Fibroblast of pulmonary artery (primary cell): ENCODE measurements at regions not wholly inside any gene's neighbourhood (a gene's known extent, or its start where the extent isn't known, plus 50 kb on each side); places are given as distances from the start of the nearest gene placed in this dataset.
A peak's percentile ranks its signal among the peaks of the same experiment; 100 is the strongest.
"Not testable (repeated sequence)": the region's sequence is repeated elsewhere in the genome, so short reads cannot be mapped to it uniquely, and the experiment has no call there.

Experiments
- DNase-seq: peaks from one replicate; pipeline ENCODE4 v3.0.0-alpha.2; 2010; ENCODE audit warnings: low read depth
- H3K4me3 ChIP-seq: replicated peaks from 2 replicates; pipeline ENCODE4 v1.5.1; 2011; ENCODE audit warnings: low read depth, mild to moderate bottlenecking, control low read depth, low read length, moderate library complexity
- TF ChIP-seq, protein P1 (sequence below): IDR thresholded peaks from 2 replicates; pipeline ENCODE4 v1.5.1; 2011; ENCODE audit warnings: mild to moderate bottlenecking, control low read depth, low read length, inconsistent platforms; ENCODE audit errors: missing control alignments

DNA sequence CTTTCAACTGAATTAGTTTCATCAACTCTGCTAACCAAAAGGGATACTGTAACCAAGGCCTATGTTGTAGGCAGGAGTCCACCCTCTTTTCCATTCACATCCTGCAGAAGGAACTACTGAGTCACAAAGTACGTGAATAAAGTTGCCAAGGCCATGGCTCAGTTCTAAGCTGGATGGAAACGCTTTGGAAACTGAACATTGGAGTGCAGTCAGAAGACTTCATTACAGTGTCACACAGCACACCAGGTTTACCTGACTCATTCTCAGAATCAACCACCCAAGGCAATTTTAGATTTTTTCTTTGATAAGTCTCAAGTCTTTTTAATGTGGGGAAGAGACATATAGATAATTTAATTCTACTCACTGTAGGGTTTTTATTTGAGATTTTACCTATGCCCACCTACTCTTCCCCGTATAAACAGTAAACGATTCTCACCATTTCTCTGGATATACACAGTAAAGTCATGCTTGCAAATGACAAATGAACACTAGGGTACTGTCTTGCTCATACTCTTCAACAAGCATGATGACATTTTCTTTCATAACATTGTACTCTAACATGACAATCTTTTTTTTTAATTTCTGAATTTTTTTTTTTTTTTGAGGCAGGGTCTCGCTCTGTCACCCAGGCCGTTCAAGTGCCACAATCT lies 58.9 kb upstream of the RBM47 start:
- TF ChIP-seq, protein P1, sequence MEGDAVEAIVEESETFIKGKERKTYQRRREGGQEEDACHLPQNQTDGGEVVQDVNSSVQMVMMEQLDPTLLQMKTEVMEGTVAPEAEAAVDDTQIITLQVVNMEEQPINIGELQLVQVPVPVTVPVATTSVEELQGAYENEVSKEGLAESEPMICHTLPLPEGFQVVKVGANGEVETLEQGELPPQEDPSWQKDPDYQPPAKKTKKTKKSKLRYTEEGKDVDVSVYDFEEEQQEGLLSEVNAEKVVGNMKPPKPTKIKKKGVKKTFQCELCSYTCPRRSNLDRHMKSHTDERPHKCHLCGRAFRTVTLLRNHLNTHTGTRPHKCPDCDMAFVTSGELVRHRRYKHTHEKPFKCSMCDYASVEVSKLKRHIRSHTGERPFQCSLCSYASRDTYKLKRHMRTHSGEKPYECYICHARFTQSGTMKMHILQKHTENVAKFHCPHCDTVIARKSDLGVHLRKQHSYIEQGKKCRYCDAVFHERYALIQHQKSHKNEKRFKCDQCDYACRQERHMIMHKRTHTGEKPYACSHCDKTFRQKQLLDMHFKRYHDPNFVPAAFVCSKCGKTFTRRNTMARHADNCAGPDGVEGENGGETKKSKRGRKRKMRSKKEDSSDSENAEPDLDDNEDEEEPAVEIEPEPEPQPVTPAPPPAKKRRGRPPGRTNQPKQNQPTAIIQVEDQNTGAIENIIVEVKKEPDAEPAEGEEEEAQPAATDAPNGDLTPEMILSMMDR = no peak
- H3K4me3 ChIP-seq = no peak overlapping the region
- DNase-seq = no peak

GRCh38 chr4:40693946-40694345 lies 55.8 kb upstream of the NSUN7 start:
- TF ChIP-seq, protein P1 = no peak
- DNase-seq = no peak
- H3K4me3 ChIP-seq = no peak overlapping the region

DNA sequence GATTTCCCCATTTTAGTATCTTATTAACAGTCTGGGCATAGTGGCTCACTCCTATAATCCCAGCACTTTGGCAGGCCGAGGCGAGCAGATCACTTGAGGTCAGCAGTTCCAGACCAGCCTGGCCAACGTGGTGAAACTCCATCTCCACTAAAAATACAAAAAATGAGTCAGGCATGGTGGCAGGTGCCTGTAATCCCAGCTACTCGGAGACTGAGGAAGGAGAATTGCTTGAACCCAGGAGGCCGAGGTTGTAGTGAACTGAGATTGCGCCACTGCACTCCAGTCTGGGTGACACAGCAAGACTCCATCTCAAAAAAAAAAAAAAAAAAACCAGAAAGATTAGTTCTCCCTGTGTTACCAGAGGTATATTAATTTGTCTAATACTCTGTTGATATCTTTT lies 52.3 kb upstream of the NSUN7 start:
- not testable (repeated sequence) for DNase-seq, H3K4me3 ChIP-seq

- no peak overlapping the region for H3K4me3 ChIP-seq
- TF ChIP-seq, protein P1 = no peak
- no peak for DNase-seq
Observed at GRCh38 chr4:40698733-40699132, 51.0 kb upstream of the NSUN7 start.

DNA sequence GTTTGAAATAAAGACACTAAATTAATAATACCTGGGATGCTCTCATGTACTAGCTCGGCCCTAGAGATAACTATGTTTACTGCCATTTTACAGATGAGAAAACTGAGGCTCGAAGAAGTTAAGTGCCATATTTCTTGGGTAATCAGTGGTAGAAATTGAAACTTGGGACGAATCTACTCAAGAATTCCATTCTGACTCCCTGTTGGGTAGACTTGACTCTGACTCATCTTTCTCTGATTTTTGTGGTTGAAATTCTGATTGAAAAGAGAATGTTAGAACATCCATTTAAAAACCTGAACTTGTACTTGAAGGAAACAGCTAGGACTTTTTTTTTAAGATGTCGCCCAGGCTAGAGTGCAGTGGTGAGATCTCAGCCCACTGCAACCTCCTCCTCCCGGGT lies 50.1 kb upstream of the NSUN7 start:
- TF ChIP-seq, protein P1 = no peak
- H3K4me3 ChIP-seq = no peak overlapping the region
- peak; percentile 40 for DNase-seq
